SK-N-MC (cell line): ENCODE measurements at regions not wholly inside any gene's neighbourhood (a gene's known extent, or its start where the extent isn't known, plus 50 kb on each side); places are given as distances from the start of the nearest gene placed in this dataset.

Experiments used
- EZH2 ChIP-seq: fragments of 200-600 bp; sonication (generic); IDR thresholded peaks from one replicate; pipeline ENCODE4 v1.6.1; 2017; ENCODE audit warnings: antibody characterized with exemption
- FOXP2 ChIP-seq: optimal IDR thresholded peaks from 2 replicates; pipeline ENCODE3; 2011; ENCODE audit warnings: mild to moderate bottlenecking, moderate library complexity; ENCODE audit not compliant: insufficient read depth; ENCODE audit errors: extremely low read length, control extremely low read depth
- POLR2AphosphoS5 ChIP-seq: IDR thresholded peaks from 2 replicates; pipeline ENCODE4 v1.6.1; 2012; ENCODE audit warnings: mild to moderate bottlenecking, low read depth, low read length, borderline replicate concordance

DNA sequence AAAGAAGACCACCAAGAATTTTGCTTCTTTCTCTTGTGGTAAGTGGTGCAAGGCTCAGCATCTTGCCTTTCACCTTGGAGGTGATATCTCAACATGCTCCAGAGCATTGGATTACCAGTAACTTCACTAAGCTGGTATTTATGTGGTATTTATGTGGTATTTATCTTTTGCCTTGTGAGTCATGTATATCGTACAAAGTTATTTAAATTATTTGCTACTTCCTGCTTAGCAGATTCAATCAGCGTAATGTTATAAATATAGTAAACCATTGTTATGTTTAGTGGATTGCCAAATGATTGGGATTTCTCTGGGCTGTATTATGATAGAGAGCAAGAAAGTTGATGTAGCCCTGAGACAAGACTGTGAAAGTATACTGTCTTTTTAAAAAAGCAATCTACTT is 366.4 kb downstream of the IPO8 start:
- TF ChIP-seq EZH2 (no peak), POLR2AphosphoS5 (no peak), FOXP2 (no peak)
